Right lobe of liver (tissue), 4 donors: ENCODE measurements at regions not wholly inside any gene's neighbourhood (a gene's known extent, or its start where the extent isn't known, plus 50 kb on each side); places are given as distances from the start of the nearest gene placed in this dataset.

ENCODE experiments used
- POLR2A ChIP-seq: fragments of 450-650 bp; IDR thresholded peaks from one replicate; pipeline ENCODE4 v1.6.1; 2017; ENCODE audit warnings: antibody characterized with exemption, mild to moderate bottlenecking
- TF ChIP-seq, protein P1 (sequence below), 4 donors: fragments of 200-600 bp in 3 of 4; fragments of 450-650 bp in 1 of 4; IDR thresholded peaks; one replicate each; pipeline versions ENCODE4 v1.5.1 to v1.8.0; 2016 to 2022; ENCODE audit warnings: antibody characterized with exemption in 4 of 4, mild to moderate bottlenecking in 2 of 4
- donor health status: DM: no; HTN: no; CAD: no.
- donor health status: DM: no; HTN: no; CAD: no.
- donor health status: DM: no; HTN: yes; CAD: no.

DNA sequence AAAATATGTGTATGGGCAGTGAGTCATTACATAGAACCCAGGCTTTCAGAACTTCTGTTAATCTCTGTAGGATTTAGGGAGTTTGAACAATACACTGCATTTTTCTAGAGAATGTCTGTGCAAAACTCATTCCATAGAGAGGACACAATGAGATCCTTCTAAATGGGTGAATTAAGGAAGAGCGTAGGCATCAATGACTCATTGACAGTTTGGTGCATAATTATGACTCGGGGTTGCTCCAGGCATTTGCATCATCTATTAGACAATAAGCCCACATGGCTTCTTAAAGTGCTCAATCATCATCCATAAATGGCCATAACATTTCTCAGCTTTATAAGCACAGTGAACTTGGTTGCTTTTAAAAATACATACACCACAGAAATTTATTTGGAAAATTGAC is 625.5 kb downstream of the CDH26 start:
- TF ChIP-seq, protein P1, sequence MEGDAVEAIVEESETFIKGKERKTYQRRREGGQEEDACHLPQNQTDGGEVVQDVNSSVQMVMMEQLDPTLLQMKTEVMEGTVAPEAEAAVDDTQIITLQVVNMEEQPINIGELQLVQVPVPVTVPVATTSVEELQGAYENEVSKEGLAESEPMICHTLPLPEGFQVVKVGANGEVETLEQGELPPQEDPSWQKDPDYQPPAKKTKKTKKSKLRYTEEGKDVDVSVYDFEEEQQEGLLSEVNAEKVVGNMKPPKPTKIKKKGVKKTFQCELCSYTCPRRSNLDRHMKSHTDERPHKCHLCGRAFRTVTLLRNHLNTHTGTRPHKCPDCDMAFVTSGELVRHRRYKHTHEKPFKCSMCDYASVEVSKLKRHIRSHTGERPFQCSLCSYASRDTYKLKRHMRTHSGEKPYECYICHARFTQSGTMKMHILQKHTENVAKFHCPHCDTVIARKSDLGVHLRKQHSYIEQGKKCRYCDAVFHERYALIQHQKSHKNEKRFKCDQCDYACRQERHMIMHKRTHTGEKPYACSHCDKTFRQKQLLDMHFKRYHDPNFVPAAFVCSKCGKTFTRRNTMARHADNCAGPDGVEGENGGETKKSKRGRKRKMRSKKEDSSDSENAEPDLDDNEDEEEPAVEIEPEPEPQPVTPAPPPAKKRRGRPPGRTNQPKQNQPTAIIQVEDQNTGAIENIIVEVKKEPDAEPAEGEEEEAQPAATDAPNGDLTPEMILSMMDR (IDR thresholded peaks at IDR 0.05): no peak
- TF ChIP-seq POLR2A: no peak
